Psoas muscle (tissue), 7 donors: ENCODE measurements at regions not wholly inside any gene's neighbourhood (a gene's known extent, or its start where the extent isn't known, plus 50 kb on each side); places are given as distances from the start of the nearest gene placed in this dataset.

Experiments used
- ATAC-seq, 4 donors: fragments of 200-7000 bp; cut with Tn5 transposase; one replicate each; pipeline ENCODE4 v1.9.1; 2020; ENCODE audit warnings: moderate library complexity in 3 of 4, mild to moderate bottlenecking in 2 of 4
- DNase-seq, 2 donors: peaks; one replicate each; pipeline ENCODE4 v3.0.0-alpha.2; 2020
- H3K27ac ChIP-seq: fragments of 200-600 bp; one replicate; pipeline ENCODE4 v1.8.0; 2022
- H3K27me3 ChIP-seq, 3 donors: fragments of 200-600 bp in 1 of 3; one replicate each; pipeline versions ENCODE4 v1.6.1 to v1.8.0; 2013 to 2022; ENCODE audit warnings: low read length in 2 of 3, mild to moderate bottlenecking in 2 of 3, moderate library complexity in 1 of 3; ENCODE audit not compliant: insufficient read depth in 3 of 3
- H3K36me3 ChIP-seq, 2 donors: fragments of 200-600 bp in 1 of 2; one replicate each; pipeline versions ENCODE4 v1.6.1 to v1.8.0; 2013 to 2022; ENCODE audit warnings: low read depth in 1 of 2, mild to moderate bottlenecking in 1 of 2, moderate library complexity in 1 of 2; ENCODE audit not compliant: insufficient read depth in 1 of 2
- H3K4me1 ChIP-seq: fragments of 200-600 bp; one replicate; pipeline ENCODE4 v1.8.0; 2022
- H3K4me3 ChIP-seq: fragments of 200-600 bp; one replicate; pipeline ENCODE4 v1.8.0; 2022; ENCODE audit warnings: mild to moderate bottlenecking
- H3K9me3 ChIP-seq: fragments of 200-600 bp; one replicate; pipeline ENCODE4 v1.8.0; 2022
- WGBS, 3 donors: extraction: QIAGEN DNeasy Blood & Tissue Kit; methylation state at CpG; one replicate each; pipeline versions ENCODE4 v1.1.6 to v1.1.7; 2013; 5-methylcytosine and 5-hydroxymethylcytosine counted together
- intact Hi-C, 2 donors: fragments of 100-400 bp; cut with DNase I; formaldehyde crosslinking; loops; one replicate each; pipeline versions ENCODE4 v1.11.0 to v1.14.2; 2022
- TF ChIP-seq, protein P1 (sequence below): fragments of 200-600 bp; IDR thresholded peaks from one replicate; pipeline ENCODE4 v1.8.0; 2022; ENCODE audit warnings: antibody characterized with exemption
- donor health status: healthy with polysubstance abuse.
- donor health status: DM: no; HTN: no; CAD: no; lungs with moderate emphysema.
- donor health status: Bipolar disorder and iron deficiency.
- donor health status: healthy.
- donor health status: DM: yes; HTN: yes; CAD: no.
- donor health status: DM: no; HTN: no; CAD: no.
- donor health status: DM: yes; HTN: yes; CAD: no.

DNA sequence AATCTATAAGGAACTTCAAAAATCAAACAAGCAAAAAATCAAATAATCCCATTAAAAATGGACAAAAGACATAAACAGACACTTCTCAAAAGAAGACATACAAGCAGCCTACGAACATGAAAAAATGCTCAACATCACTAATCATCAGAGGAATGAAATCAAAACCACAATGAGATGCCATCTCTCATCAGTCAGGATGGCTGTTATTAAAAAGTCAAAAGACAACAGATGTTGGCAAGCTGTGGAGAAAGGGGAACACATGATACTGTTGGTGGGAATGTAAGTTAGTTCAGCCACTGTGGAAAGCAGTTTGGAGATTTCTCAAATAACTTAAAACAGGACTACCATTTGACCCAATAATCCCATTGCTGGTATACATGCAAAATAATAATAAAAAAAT lies 226.4 kb downstream of the S1PR1 start:
- no peaks in the 10 kb centered on the region for H3K4me1 ChIP-seq
- H3K36me3 ChIP-seq = no peaks in the 10 kb centered on the region
- no peak overlapping the region for H3K27ac ChIP-seq
- intact Hi-C loops = no loop called here
- 43 to 60% (median 44%) methylated on average over 1 of the region's 1 CpG for WGBS, 3 donors
- ATAC-seq = no peak
- no peak overlapping the region for H3K4me3 ChIP-seq
- peaks cover 2% of the 10 kb centered on the region for H3K9me3 ChIP-seq
- TF ChIP-seq, protein P1, sequence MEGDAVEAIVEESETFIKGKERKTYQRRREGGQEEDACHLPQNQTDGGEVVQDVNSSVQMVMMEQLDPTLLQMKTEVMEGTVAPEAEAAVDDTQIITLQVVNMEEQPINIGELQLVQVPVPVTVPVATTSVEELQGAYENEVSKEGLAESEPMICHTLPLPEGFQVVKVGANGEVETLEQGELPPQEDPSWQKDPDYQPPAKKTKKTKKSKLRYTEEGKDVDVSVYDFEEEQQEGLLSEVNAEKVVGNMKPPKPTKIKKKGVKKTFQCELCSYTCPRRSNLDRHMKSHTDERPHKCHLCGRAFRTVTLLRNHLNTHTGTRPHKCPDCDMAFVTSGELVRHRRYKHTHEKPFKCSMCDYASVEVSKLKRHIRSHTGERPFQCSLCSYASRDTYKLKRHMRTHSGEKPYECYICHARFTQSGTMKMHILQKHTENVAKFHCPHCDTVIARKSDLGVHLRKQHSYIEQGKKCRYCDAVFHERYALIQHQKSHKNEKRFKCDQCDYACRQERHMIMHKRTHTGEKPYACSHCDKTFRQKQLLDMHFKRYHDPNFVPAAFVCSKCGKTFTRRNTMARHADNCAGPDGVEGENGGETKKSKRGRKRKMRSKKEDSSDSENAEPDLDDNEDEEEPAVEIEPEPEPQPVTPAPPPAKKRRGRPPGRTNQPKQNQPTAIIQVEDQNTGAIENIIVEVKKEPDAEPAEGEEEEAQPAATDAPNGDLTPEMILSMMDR = no peak
- no peak for DNase-seq
- no peaks in the 10 kb centered on the region for H3K27me3 ChIP-seq

DNA sequence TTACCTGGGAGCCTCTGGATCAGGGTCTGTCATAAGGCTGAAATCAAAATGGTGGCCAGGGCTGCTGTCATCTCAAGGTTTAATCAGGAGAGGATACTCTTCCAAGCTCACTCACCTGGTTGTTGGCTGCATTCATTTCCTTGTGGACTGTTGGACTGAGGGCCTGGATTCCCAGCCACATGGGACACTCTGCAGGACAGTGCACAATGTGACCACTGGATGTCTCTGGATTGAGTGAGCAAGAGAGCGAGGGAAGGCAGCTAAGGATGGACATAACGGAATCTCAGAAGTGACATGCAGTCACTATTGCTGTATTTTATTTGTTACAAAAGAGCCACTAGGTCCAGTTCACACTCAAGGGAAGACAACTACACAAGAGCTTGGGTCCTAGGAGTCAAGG lies 229.1 kb downstream of the S1PR1 start:
- WGBS, 3 donors = 98% methylated on average over 2 of the region's 2 CpGs
- intact Hi-C loops = no loop called here
- Histone ChIP-seq H3K27ac (no peak overlapping the region), H3K4me3 (no peak overlapping the region), H3K9me3 (peaks cover 2% of the 10 kb centered on the region), H3K4me1 (no peaks in the 10 kb centered on the region), H3K36me3 (no peaks in the 10 kb centered on the region), H3K27me3 (no peaks in the 10 kb centered on the region)
- ATAC-seq (no peak), DNase-seq (no peak)
- TF ChIP-seq, protein P1 = no peak

DNA sequence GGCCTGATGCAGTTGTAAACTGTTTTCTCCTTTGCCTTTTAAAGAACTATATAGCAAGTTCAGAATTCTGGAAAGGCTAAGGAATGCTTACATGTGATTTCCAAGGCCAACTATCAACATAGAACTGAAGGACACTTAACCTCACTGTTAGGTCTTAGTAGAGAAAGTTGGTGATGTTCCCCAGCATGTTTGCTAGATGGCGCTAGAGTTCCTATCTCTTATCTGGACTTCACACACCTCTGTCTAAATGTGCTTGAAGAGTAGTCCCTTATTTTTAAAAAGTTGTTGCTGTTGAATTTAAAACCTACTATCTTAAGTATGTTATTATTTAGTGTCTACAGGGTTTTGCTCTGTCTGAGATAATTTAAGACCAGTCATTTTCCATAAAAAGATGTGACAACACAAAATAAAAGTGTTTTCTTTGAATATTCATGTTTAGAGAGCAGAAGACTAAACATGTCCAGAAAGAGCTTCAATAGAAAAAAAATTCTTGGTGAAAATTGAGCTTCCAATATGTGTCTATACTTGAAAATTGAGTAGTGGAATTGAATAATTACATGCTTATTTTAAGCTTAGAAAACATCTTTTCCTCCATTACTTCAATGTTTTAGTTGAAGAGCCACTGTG lies 237.3 kb downstream of the S1PR1 start:
- DNase-seq = no peak
- Histone ChIP-seq H3K4me3 (no peak overlapping the region), H3K36me3 (no peaks in the 10 kb centered on the region), H3K27ac (no peak overlapping the region), H3K9me3 (peaks cover 11% of the 10 kb centered on the region), H3K27me3 (no peaks in the 10 kb centered on the region), H3K4me1 (no peaks in the 10 kb centered on the region)
- TF ChIP-seq, protein P1 = no peak
- no peak for ATAC-seq
- WGBS, 3 donors = 0 to 7% (median 3%) methylated on average over 1 of the region's 1 CpG
- intact Hi-C loops = no loop called here

DNA sequence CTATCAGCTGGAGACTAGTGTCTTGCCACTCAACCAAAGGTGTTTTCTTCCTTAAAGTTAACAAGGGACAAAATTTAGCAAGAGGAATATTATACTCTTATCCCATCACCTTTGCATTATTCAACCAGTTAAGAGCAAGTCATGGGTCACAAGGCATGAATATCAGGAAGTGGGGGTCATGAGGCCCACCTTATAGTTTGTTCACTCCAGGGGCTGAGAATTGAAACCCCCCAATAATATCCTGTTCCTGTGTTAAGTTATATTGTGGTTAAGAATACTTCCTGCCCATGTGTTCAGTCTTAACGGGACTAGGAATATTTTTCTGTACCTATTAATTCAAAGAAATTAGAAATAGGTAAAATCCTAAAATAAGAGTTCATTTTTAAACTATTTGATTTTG lies 239.7 kb downstream of the S1PR1 start:
- Histone ChIP-seq H3K4me3 (no peak overlapping the region), H3K36me3 (no peaks in the 10 kb centered on the region), H3K4me1 (no peaks in the 10 kb centered on the region), H3K9me3 (peaks cover 11% of the 10 kb centered on the region), H3K27me3 (no peaks in the 10 kb centered on the region), H3K27ac (no peak overlapping the region)
- WGBS, 3 donors = 54 to 64% (median 54%) methylated on average over 1 of the region's 1 CpG
- intact Hi-C loops = no loop called here
- TF ChIP-seq, protein P1 = no peak
- DNase-seq = no peak
- no peak for ATAC-seq

DNA sequence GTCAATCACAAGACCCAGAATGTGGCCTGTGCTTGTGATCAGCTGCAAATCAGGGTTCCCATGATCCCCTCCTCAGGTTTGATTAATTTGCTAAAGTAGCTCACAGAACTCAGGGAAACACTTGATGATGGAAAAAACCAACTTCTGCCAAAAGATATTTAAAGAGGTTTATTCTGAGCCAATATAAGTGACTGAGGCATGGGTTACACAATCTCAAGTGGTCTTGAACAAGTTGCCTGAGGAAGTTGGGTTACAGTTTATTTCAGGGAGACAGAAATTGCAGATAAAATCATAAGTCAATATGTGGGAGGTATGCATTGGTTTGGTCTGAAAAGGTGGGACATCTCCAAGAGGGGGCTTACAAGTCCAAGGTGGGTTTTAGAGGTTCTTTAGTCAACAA lies 243.1 kb downstream of the S1PR1 start:
- Histone ChIP-seq H3K4me1 (no peaks in the 10 kb centered on the region), H3K27me3 (no peaks in the 10 kb centered on the region), H3K27ac (no peak overlapping the region), H3K9me3 (no peaks in the 10 kb centered on the region), H3K36me3 (no peaks in the 10 kb centered on the region), H3K4me3 (no peak overlapping the region)
- ATAC-seq = no peak
- DNase-seq = no peak
- intact Hi-C loops = no loop called here
- TF ChIP-seq, protein P1 = no peak
